ENCODE measurements at regions not wholly inside any gene's neighbourhood (a gene's known extent, or its start where the extent isn't known, plus 50 kb on each side); places are given as distances from the start of the nearest gene placed in this dataset.
"Not testable (repeated sequence)": the region's sequence is repeated elsewhere in the genome, so short reads cannot be mapped to it uniquely, and the experiment has no call there.

DNA sequence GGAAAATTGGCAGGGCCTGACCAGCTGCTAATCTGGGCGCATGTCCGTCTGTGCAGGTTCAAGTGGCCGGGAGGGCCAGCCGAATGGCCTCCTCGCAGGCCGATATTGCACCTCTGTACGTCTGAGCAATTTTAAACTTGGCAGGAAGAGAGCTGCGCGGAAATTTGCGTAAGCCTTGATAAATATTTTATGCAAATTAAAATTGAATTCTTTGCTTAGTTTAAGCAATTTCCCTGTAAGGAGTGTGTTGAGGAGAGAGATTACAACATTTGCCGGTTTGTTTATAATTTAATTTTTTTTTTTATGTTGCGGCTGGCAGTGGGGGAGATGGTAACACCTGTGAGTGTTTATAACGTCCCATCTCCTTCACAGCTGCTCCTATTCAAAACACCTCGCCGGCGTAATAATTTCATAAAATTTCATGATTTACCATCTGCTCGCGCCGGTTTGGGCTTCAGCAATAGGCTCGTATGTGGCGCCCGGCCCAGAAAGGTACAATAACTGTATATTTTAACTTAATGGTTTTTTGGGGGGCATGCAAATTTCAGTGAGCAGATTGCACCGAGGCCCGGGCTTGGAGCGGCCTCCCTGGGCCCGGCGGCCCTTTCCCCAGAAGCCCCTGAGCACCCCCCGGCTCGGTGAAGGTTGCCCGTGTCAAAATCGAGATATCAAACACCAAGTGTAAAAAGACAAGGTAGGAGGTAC lies 269.4 kb upstream of the MVB12B start:
- DNase-seq, result no peak

DNA sequence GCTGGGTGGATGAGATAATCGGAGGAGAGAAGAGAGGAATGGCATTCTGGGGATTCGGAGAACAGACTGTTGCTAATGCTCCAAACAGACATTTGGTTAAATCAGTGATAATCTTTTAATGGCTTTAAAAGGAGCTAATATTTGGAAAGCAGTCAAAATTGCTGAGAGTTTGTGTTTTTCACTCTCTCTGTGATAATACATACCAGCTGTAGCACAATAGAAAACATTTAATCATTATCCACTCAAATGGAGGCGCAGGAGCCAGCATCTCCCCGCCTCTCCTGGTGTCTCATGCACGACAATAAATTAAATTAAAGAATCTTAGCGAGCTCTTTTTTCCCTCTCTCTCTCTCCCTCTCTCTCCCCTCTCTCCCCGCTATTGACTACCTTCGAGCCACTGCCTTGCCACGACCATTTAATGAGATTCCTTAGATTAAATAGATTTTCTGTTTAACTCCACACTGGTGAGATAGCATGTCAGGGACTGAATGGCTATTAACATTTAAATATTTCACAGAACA lies 268.6 kb upstream of the MVB12B start:
- DNase-seq, result no peak

DNA sequence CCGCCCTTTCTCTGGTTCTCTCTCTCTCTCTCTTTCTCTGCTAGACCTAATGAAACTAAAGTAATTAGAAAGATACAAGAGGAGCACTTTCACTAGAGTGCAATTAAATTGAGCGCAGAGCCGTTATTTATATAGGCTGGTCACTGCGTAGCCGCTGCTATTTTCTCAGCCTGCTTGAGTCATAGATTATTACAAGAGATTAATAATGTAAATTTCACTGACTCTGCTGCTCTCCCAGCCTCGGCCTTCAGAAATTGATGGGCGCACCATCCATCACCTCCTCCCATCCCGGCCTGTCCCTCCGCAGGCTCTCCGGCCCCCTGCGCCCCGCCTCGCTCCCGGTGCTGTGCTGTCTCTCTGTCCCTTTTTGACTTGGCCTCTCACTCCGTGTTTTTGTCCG lies 268.0 kb upstream of the MVB12B start:
- no peak for DNase-seq

DNA sequence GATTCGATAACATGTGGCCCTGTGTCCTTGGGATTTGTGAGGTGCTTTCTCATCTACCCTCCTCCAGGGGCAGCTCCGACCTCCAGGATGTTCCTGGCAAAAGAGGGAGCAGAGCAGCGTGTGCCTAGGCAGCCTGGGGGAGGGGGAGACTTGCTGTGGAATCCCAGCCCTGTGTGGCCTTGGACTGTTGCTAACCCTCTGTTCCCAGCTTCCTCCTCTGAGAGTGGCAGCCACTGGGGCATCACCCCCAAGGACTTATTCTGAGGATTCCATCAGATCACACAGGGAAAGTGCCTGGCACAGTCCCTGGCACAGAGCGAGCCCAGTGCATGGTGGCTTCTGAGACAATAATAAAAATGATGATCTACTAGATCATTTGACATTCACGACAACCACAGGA lies 265.1 kb upstream of the MVB12B start:
- DNase-seq, result no peak

DNA sequence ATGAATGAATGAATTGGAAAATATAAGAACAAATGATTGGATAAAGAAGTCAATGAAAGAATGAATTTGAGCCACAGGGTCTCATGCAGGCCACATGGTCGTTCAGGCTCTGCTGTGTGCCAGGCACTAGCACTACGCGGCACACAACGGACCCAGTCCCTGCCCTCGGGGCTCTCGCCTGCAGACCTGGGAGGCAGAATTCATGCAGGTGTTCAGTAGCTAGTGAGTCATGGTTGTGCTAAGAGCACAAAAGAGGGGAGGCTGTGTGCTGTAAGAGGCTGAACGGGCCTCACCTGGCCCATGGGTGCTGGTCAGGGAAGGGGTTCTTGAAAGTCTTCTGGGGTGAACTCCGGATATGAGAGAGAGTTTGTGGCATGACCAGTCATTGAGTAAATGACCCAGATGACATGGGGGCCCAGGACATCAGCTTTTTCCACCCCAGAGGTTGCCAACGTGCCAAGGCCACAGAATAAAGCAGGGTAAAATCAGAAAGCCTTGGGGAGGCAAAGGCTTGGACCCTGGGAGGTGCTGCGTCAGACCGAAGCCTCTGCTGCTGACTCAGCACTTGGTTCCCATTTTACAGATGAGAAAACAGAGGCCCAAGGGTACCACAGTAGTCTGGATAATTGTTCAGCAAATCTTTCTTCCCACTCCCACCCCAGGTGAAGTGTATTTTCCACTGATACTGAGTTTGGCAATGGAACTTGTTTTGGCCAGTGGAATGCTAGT lies 264.3 kb upstream of the MVB12B start:
- no peak for DNase-seq

DNA sequence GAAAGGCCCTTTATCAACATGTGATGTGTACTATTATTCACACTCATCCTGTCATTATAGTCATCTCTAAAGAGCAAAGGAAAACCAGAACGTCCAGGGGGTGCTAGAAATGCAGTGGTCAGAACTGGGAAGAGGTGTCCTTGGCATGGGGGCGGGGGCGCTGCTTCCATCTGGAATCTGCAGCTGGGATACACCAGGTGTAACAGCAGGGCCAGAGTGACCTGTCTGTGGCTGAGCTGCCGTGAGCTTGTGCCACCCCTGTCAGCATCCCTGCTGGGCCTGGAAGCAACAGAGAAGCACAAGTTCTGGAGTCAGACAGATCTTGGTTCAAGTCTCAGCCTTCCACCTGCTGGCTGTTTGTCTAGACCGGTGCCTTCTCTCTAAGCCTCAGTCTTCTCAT lies 263.3 kb upstream of the MVB12B start:
- DNase-seq, result no peak

DNA sequence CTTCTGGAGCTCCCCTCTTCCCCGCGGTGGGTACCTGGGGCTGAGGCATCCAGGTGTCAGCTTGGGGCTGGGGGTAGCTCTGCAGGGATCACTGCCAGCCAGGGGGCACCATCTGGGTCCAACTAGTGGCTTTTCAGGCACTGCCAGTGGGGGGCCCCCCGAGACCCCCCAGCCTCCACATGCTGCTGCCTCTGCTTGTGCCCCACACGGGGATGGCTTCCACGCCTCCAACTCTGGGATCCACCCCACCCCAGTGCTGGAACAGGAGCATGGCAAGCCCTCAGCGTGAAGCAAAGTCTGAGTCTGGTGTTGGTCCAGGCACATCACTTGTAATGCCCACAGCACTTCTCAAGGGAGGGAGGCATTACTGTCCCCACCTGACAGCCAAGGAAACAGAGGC lies 260.5 kb upstream of the MVB12B start:
- DNase-seq, result no peak

DNA sequence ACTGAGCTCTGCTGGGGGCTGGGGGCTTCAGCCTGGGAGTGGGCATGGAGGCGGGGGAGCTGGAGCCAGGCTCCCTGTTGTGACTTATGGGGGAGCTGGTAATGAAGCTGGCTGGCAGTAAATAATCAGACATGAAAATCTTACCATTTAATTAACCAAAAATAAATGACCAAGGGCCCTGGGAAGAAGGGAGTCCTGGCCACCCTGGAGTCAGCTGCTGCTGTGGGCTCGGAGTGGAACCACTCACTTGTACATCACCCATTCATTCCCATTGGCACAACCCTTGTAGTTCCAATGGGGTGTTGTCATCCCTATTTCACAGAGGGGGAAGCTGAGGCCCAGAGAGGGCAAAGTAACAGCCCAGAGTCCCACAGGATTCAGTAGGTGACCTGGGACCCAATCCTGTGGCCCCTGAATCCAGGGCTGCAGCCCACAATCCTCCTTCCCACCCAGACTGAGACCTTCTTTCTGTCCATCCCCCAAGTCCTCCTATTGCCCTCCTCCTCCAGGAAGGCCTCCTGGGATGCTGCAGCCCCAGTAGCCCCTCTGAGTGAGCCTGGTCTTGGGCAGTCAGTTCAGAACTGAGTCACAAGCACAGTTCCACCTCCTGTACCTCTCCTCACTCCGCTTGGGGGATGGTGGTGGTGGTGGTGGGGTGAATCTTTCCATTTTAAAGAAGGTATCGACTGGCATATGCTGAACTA lies 259.4 kb upstream of the MVB12B start:
- DNase-seq, result no peak

DNA sequence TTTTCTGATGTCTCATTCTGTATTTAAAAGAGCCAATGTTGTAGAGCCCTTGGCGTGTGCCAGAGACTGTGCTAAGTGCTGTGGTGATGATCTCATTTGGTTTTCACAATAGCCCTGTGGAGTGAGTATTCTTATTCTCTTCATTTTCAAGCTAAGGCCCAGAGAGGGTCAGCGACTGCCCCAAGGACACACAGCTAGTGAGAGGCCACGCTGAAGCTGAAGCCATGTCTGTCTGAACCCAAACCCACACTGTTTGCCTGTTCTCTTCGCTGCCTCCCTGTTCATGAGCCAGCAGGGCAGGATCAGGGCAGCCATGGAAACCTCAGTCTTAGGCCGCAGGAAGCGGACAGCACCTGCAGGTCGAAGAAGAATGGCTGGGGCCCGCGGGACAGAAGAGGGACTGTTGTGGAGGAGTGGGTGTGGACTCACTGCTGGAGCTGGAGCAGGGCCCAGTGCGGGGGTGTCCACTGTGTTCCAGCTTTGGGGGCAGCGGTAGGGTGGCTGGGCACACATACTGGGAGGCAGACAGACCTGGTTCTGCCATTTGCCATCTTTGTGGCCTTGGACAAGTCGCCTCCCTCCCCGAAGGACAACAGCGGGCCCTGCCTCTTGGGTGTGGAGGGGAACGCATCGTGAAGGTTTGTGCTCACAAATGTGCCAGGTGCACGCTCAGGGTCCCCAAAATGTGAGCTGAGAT lies 257.9 kb upstream of the MVB12B start:
- no peak for DNase-seq

DNA sequence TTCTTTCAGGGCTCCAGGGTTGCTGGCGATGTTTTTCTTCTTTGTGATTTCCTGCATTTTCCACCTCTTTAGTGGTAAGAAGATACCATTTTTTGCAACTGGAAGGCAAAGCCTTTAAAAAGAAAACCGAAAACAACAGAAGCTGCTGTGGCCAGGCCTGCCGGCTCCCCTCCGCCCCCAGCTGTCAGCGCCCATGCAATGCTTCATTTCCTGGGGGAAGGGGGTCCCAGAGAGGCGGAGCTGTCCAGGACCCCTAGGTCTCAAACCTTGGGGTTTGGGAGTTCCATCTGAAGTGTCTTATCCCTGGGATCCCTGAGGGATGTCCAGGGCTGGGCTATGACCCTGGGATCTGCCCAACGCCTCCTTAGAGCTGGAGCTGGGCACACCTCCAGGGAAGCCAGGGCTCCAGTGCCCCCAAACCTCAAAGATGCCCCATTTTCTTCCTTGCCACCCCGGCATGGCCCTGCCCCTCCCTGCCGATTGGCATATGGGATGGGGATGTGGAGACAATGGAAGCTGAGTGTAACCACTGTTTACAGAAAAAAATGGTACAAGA lies 257.2 kb upstream of the MVB12B start:
- DNase-seq, result no peak

DNA sequence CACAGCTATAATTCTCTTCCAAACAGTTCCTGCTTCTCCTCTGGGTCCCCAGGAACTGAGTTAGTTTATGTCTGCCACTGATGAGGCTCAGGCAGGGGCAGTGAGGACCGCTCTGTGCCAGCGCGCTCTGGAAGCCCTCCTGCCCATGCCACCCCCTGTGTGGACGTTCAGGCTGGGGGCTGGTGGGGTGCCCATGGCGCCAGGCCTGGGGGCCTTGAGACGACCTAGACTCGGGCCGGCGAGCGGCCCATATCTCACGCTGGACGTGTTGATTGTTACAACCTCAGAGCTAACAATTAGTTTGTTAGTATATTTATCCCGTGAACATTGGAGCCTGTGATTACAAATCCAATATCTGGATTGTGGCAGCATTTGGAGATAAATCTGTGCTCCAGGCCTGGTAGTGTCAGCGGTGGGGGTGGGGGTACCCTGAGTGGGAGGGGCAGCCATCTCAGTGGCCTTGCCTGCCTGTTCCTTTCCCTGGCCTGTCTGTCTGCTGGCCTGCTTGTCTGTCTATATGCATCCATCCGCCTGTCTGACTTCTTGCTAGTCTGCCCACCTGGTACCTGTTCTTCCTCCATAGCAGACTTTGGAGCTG lies 256.5 kb upstream of the MVB12B start:
- no peak for DNase-seq

DNA sequence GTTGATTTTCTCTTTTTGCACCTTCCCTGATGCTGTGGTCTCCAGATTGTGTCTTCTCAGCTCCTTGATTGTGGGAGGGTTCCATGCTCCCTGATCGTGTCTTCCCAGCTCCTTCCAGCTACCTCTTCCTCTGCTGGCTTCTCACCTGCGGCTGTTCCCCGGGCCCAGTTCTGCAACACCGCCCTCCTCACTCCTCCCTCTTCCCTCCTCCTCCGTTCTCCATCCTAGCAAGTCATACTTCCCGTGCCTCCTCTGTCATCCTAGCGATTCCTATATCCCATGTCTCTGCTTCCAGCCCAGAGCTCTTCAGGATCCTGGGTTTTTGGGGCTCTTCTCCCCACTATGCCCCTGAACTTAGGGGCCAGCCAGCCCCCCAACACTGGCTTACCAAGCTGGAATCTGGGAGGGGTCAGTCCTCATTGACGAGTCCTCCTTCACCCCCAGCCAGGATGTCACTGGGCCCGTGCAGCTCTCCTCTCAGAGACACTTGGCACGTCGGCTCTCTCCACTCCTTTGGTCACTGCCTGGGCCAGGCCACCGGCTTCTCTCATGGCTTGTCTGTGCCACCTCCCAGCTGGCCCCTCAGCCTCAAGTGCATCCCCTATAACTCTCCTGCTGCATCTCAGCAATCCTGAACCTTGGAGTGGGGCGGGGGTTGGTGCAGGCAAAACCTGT lies 255.4 kb upstream of the MVB12B start:
- DNase-seq, result no peak

DNA sequence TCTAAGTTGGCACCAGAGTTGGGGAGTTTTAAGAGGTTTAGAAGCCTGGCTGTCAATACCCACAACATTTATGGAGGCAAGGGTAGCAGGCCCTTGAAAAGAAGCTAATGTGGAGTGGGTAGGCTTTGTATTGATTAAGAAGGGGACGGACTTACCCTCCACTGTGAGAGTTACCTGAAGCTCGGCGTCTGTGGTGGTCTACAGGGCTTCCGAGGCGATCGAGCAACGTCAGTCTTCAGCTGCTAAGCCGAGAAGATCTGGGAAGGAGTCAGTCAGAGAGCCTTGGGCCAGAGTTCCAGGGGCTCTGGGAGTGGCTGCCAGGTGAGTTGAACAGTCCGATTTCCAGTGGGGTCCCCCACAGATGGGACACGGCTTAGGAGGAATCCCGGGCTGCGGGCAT lies 249.0 kb upstream of the MVB12B start:
- not testable (repeated sequence) for DNase-seq

DNA sequence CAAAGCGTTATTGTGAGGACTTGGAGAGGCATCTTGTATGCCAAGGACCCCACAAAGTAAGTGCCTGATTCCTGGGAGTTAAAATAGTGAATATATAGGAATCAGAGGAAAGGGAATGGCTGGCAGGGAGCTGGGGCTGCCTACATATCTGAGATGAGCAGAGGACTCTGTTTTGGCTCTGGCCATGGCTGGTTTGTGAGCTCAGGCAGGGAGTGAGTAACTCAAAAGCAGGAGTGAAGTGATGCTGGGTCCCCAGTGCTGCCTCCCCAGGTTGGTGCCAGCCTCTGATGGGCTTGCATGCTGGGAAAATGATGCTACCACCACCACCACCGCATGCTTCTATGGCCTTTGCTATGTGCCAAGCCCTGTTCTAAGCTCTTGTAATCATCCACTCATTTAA lies 246.0 kb upstream of the MVB12B start:
- no peak for DNase-seq

DNA sequence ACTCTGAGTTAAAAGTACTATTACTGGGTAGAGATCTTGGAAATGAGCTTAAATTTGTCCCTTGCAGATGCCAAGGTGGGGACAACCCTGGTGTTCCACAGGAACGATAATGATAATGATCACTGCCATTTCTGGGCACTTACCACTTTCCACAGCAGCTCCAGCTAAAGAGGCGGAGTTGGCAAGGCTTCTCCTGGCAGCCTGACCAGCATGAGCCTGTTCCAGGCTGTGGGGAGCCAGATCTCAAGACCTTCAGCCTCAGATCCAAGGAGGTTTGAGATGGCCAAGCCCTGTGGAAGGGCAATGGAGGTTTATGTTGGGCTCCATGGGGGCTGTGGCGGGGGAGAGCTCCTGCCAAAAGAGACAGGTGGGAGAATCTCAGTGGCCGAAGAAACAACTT lies 244.9 kb upstream of the MVB12B start:
- DNase-seq, result no peak

DNA sequence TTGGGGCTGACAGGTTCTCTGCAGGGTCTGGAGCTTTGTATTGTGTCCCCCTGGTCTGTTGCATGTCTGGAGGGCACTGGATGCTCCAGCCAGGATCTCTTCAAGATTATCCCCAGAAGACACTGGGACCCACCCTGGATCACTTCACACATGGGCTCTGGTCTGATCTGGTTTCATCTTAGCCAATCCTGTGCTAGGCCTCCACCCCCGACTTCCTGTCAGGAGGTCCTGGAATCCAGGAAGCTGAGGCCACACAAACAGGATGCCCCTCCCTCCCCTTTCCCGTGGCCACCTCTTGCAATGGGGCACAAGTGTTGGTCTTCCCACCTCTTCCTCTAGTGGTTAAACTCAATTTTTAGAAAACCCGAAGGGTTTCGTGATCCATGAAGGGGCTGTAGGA lies 242.6 kb upstream of the MVB12B start:
- DNase-seq, result no peak

DNA sequence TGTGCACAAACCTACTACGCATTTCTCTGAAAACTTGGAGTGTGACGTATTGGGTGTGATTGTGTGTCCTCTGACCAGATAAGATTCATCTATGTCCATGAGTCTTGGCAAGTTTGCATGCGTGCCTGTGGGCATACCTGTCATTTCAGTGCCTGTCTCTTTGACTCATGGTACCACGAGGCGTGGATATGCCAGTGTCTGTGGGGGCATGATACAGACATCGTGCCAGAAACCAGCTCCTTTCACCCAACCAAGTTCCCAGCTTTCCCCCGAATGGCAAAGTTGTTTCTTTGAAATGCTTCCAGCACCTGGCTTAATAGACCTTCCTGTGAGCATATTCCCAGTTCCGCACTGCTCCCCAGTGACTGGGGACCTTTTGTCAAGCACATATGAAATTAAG lies 241.9 kb upstream of the MVB12B start:
- DNase-seq, result no peak

DNA sequence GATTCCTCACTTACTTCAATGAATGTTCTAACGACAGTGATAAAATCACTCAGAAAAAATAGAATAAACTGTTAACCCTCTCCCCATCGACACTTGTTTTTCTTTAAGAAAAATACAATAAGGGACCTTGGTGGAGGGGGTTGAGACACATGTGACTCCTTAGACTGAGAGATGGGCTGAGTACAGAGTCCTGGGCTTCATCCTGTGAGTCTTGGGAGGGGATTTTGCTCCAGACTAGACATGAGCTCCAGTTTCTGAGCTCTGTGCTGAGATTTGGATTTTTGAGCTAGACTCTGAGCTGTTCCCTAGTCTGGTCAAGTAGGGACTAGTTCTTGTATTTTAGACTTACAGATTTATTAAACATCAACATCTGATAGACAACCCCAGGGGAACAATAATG lies 241.5 kb upstream of the MVB12B start:
- DNase-seq, result no peak

DNA sequence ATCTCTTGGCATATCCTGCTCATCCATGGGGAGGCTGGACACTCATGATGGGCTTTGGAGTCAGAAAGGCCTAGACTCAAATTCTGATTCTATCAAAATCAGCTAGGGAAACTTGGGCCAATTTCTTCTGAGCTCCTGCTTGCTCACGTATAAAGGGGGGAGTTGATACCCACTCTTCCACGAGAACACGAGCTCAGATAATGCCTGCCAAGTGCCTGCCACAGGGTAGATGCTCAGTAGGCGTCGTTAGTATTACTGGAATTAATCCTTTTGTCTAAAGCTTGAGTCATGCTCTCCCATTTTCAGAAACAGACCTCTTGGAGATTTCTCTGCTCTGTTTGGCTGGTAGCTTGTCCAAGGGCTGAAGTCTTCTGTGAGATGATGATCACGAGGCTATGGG lies 238.3 kb upstream of the MVB12B start:
- DNase-seq, result no peak

DNA sequence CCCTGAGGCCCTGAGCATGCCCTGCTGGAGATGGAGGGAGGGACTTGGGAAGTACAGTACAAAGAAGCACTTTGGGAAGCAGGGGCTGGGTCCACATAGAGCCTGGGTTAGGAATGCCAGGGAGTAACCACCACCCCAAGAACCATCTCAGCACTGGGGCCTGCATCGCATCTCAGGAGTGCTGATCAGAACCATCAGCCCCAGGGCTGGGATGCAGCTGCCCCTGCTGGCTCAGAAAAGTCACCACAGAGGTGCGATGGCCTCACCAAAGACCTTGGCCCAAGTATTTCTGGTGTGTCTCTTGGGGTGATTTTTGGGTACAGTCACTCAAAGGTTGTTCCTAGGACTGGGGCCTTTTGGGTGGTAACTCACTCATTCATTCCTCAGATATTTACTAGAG lies 236.8 kb upstream of the MVB12B start:
- no peak for DNase-seq

DNA sequence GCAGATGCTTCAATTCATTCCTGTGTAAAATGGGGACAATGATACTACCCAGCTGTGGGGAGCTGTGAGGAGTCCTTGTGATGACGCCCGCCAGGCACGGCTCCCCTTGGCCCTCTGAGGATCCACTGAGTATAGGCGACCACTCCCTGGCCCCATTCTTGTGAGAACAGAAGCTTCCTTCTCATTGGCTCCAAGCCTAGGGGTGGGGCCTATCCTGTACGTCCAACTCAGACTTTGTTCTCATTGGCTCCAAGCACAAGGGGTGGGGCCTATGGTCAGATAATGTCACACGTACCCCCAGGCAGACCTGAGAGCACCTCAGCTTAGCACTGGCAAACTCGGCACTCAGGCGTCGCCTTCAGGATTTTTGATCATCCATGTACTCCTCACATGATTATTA lies 232.9 kb upstream of the MVB12B start:
- no peak for DNase-seq

Data from stimulated activated CD4-positive, alpha-beta T cell treated with anti-CD3 and anti-CD28 coated beads, Interleukin-15, amount 100 ng/mL, for 24 hours (primary cell).